MCF 10A (cell line): ENCODE measurements at regions not wholly inside any gene's neighbourhood (a gene's known extent, or its start where the extent isn't known, plus 50 kb on each side); places are given as distances from the start of the nearest gene placed in this dataset.

Experiments used
- BruUV-seq: library from RNA; stranded (reverse); fragments of 400-500 nt; replicated peaks from 2 replicates; lab custom pipeline; 2021; lab: Mats Ljungman, UMichigan
- CTCF ChIA-PET: fragments of 300-600 bp; sonication (Branson Sonifier 250); formaldehyde crosslinking; extraction: SDS; loops from one replicate; lab custom pipeline; 2021; ENCODE audit warnings: antibody characterized with exemption, inconsistent platforms; lab: Yijun Ruan, JAX
- POLR2A ChIA-PET: fragments of 300-600, 350-650 bp; sonication (Branson Sonifier 250); formaldehyde crosslinking; extraction: SDS; loops from one replicate; lab custom pipeline; 2020; ENCODE audit warnings: antibody characterized with exemption, inconsistent platforms; lab: Yijun Ruan, JAX
- DNase-seq: peaks from one replicate; pipeline ENCODE4 v3.0.0-alpha.2; 2018; ENCODE audit not compliant: unreplicated experiment
- H3K27ac Mint-ChIP-seq: one replicate; pipeline ENCODE4 v1.8.0; 2022; ENCODE audit warnings: mild to moderate bottlenecking, low read depth, mixed read lengths; ENCODE audit not compliant: unreplicated experiment
- H3K27me3 Mint-ChIP-seq: one replicate; pipeline ENCODE4 v1.8.0; 2022; ENCODE audit warnings: mixed read lengths; ENCODE audit not compliant: insufficient read depth, unreplicated experiment
- H3K36me3 Mint-ChIP-seq: one replicate; pipeline ENCODE4 v1.8.0; 2022; ENCODE audit warnings: mild to moderate bottlenecking, moderate library complexity, mixed read lengths; ENCODE audit not compliant: insufficient read depth, unreplicated experiment
- H3K4me1 Mint-ChIP-seq: one replicate; pipeline ENCODE4 v1.8.0; 2022; ENCODE audit warnings: mixed read lengths; ENCODE audit not compliant: insufficient read depth, unreplicated experiment
- H3K4me3 Mint-ChIP-seq: one replicate; pipeline ENCODE4 v1.8.0; 2022; ENCODE audit warnings: mild to moderate bottlenecking, moderate library complexity, mixed read lengths; ENCODE audit not compliant: unreplicated experiment
- H3K9me3 Mint-ChIP-seq: one replicate; pipeline ENCODE4 v1.8.0; 2022; ENCODE audit warnings: mixed read lengths; ENCODE audit not compliant: unreplicated experiment
- CTCF ChIP-seq: fragments of 200-600 bp; IDR thresholded peaks from one replicate; pipeline ENCODE4 v1.8.0; 2022; ENCODE audit warnings: antibody characterized with exemption, mild to moderate bottlenecking; ENCODE audit not compliant: unreplicated experiment
- intact Hi-C: fragments of 100-400 bp; cut with micrococcal nuclease; formaldehyde crosslinking; loops from 2 replicates; pipeline ENCODE4 v1.14.1; 2022

DNA sequence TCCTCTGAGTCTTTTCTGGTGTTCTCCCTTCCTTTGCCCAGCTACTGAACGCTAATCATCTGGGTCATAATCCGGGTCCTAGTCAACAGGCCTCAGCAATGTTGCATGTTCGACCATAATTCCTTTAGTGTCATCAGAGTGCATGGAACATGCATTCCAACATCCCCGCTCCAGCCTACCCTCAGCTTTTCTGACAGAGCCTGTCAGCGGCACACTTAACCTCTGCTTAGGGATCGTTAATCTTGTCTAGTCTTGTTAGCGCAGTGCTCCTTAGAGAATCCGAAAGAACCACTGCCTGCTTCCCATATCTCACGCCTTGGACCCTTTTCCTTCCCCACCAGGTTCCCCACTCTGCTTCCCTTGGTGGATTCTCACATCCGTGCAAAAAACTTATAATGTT lies 767.9 kb upstream of the ID2 start:
- H3K36me3 Mint-ChIP-seq: no peaks in the 10 kb centered on the region
- no peaks in the 10 kb centered on the region for H3K4me1 Mint-ChIP-seq
- intact Hi-C loops: no loop called here
- peaks cover 4% of the 10 kb centered on the region for H3K9me3 Mint-ChIP-seq
- no peak overlapping the region for H3K4me3 Mint-ChIP-seq
- ChIA-PET POLR2A (interaction anchor here (0.6 kb wide), 1 partner anchor 15 kb away, joined by 3 read pairs; no protein-coding TSS in a partner anchor), CTCF (no interaction called here)
- no TSS peak for BruUV-seq
- TF ChIP-seq CTCF: no peak
- no peaks in the 10 kb centered on the region for H3K27me3 Mint-ChIP-seq
- no peak for DNase-seq
- no peak overlapping the region for H3K27ac Mint-ChIP-seq

- TF ChIP-seq CTCF: no peak
Observed at GRCh38 chr2:7915302-7916091, 766.4 kb upstream of the ID2 start.

DNA sequence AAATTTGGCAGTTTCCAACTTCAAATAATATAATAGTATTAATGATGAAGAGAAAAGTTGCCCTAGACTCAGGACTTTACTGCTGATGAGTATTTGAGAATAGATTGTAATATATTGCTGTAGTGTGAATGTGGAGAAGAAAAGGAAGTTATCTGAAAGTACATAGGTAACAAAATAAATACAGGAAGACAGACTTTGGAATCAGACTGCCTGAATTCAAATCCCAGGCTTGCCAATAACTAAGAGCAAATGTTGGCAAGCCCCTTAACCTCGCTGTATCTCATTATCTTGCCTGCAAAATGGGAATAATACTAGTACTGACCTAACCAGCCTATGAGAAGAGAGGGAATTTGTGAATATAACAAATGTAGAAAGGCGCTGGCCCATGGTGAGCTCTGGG lies 765.2 kb upstream of the ID2 start:
- Mint-ChIP-seq H3K4me3 (no peak overlapping the region), H3K36me3 (no peaks in the 10 kb centered on the region), H3K27me3 (no peaks in the 10 kb centered on the region), H3K4me1 (no peaks in the 10 kb centered on the region), H3K27ac (no peak overlapping the region), H3K9me3 (no peaks in the 10 kb centered on the region)
- DNase-seq: no peak
- ChIA-PET POLR2A (no interaction called here), CTCF (no interaction called here)
- TF ChIP-seq CTCF: no peak
- intact Hi-C loops: no loop called here
- no TSS peak for BruUV-seq

More at GRCh38 chr2:7915302-7916091, 766.4 kb upstream of the ID2 start:
- intact Hi-C loops: no loop called here
- Mint-ChIP-seq H3K4me1 (no peaks in the 10 kb centered on the region), H3K4me3 (no peak overlapping the region), H3K27me3 (no peaks in the 10 kb centered on the region), H3K27ac (no peak overlapping the region), H3K9me3 (no peaks in the 10 kb centered on the region), H3K36me3 (no peaks in the 10 kb centered on the region)
- POLR2A ChIA-PET: no interaction called here
- DNase-seq: no peak
- CTCF ChIA-PET: no interaction called here
- BruUV-seq: no TSS peak

- no peaks in the 10 kb centered on the region for H3K27me3 Mint-ChIP-seq
- no TSS peak for BruUV-seq
- H3K4me3 Mint-ChIP-seq: no peak overlapping the region
- DNase-seq: no peak
- no peak overlapping the region for H3K27ac Mint-ChIP-seq
- ChIA-PET CTCF (no interaction called here), POLR2A (no interaction called here)
- no peaks in the 10 kb centered on the region for H3K4me1 Mint-ChIP-seq
- intact Hi-C loops: no loop called here
- no peaks in the 10 kb centered on the region for H3K9me3 Mint-ChIP-seq
- TF ChIP-seq CTCF: no peak
- H3K36me3 Mint-ChIP-seq: no peaks in the 10 kb centered on the region
Observed at GRCh38 chr2:7919510-7919909, 762.3 kb upstream of the ID2 start.
